Head of caudate nucleus (tissue), 42 donors: ENCODE measurements at regions not wholly inside any gene's neighbourhood (a gene's known extent, or its start where the extent isn't known, plus 50 kb on each side); places are given as distances from the start of the nearest gene placed in this dataset.

Experiments
- DNase-seq, 42 donors: peaks; one replicate each; pipeline versions ENCODE4 v3.0.0 to v3.0.0-alpha.2; 2020 to 2021; ENCODE audit warnings: mixed read lengths in 7 of 42
- intact Hi-C: fragments of 100-400 bp; cut with DNase I; formaldehyde crosslinking; loops from one replicate; pipeline ENCODE4 v1.15.0; 2022

- intact Hi-C loops = no loop called here
- no peak for DNase-seq
Observed at GRCh38 chr4:57492251-57492878, 382.2 kb upstream of the IGFBP7 start.

- intact Hi-C loops = no loop called here
Observed at GRCh38 chr4:57491388-57491787, 381.2 kb upstream of the IGFBP7 start.

GRCh38 chr4:57490520-57491255 lies 380.5 kb upstream of the IGFBP7 start:
- intact Hi-C loops = no loop called here
- peak in 7 of 42 donors; percentile 5 to 49 (median 7) for DNase-seq

More at GRCh38 chr4:57491388-57491787, 381.2 kb upstream of the IGFBP7 start:
- no peak for DNase-seq

- intact Hi-C loops = no loop called here
- DNase-seq = no peak
Observed at GRCh38 chr4:57488366-57489162, 378.4 kb upstream of the IGFBP7 start.

GRCh38 chr4:57475424-57475823 lies 365.2 kb upstream of the IGFBP7 start:
- DNase-seq = no peak
- intact Hi-C loops = no loop called here

- intact Hi-C loops = no loop called here
- no peak for DNase-seq
Observed at GRCh38 chr4:57465321-57466056, 355.3 kb upstream of the IGFBP7 start.

GRCh38 chr4:57462843-57463242 lies 352.7 kb upstream of the IGFBP7 start:
- DNase-seq = no peak
- intact Hi-C loops = no loop called here

GRCh38 chr4:57460967-57461366 lies 350.8 kb upstream of the IGFBP7 start:
- intact Hi-C loops = no loop called here
- no peak for DNase-seq

- intact Hi-C loops = no loop called here
Observed at GRCh38 chr4:57448901-57449300, 338.7 kb upstream of the IGFBP7 start.

GRCh38 chr4:57448452-57448851 lies 338.3 kb upstream of the IGFBP7 start:
- no peak for DNase-seq
- intact Hi-C loops = no loop called here

More at GRCh38 chr4:57448901-57449300, 338.7 kb upstream of the IGFBP7 start:
- DNase-seq = no peak

- DNase-seq = no peak
Observed at GRCh38 chr4:57446266-57446665, 336.1 kb upstream of the IGFBP7 start.

GRCh38 chr4:57445686-57446085 lies 335.5 kb upstream of the IGFBP7 start:
- intact Hi-C loops = no loop called here
- DNase-seq = no peak

More at GRCh38 chr4:57446266-57446665, 336.1 kb upstream of the IGFBP7 start:
- intact Hi-C loops = no loop called here

GRCh38 chr4:57444671-57445070 lies 334.5 kb upstream of the IGFBP7 start:
- intact Hi-C loops = no loop called here
- no peak for DNase-seq

- no peak for DNase-seq
- intact Hi-C loops = no loop called here
Observed at GRCh38 chr4:57443787-57444186, 333.6 kb upstream of the IGFBP7 start.

GRCh38 chr4:57443308-57443707 lies 333.1 kb upstream of the IGFBP7 start:
- intact Hi-C loops = no loop called here
- no peak for DNase-seq

GRCh38 chr4:57442831-57443291 lies 332.7 kb upstream of the IGFBP7 start:
- peak; percentile 28 to 83 (median 66) for DNase-seq

GRCh38 chr4:57442241-57442640 lies 332.1 kb upstream of the IGFBP7 start:
- intact Hi-C loops = no loop called here
- no peak for DNase-seq

More at GRCh38 chr4:57442831-57443291, 332.7 kb upstream of the IGFBP7 start:
- intact Hi-C loops = no loop called here

GRCh38 chr4:57437649-57438048 lies 327.5 kb upstream of the IGFBP7 start:
- intact Hi-C loops = no loop called here
- DNase-seq = no peak

GRCh38 chr4:57435300-57435699 lies 325.1 kb upstream of the IGFBP7 start:
- DNase-seq = no peak
- intact Hi-C loops = no loop called here
